NCI-H2107 (cell line): ENCODE measurements at regions not wholly inside any gene's neighbourhood (a gene's known extent, or its start where the extent isn't known, plus 50 kb on each side); places are given as distances from the start of the nearest gene placed in this dataset.
"Not testable (repeated sequence)": the region's sequence is repeated elsewhere in the genome, so short reads cannot be mapped to it uniquely, and the experiment has no call there.

Source experiments
- DNase-seq: peaks from one replicate; lab custom pipeline; 2025; lab: John Stamatoyannopoulos, UW

- no peak for DNase-seq
These were observed 95.2 kb downstream of the PLCE1 start for GRCh38 chr10:94088926-94089381.

GRCh38 chr10:94091649-94092048 lies 97.9 kb downstream of the PLCE1 start:
- no peak for DNase-seq

- no peak for DNase-seq
These were observed 99.1 kb downstream of the PLCE1 start for GRCh38 chr10:94092848-94093247.

- DNase-seq: no peak
These were observed 99.7 kb downstream of the PLCE1 start for GRCh38 chr10:94093286-94093905.

- no peak for DNase-seq
These were observed 100.8 kb downstream of the PLCE1 start for GRCh38 chr10:94094540-94094939.

GRCh38 chr10:94097656-94098055 lies 103.9 kb downstream of the PLCE1 start:
- DNase-seq: no peak

- DNase-seq: no peak
These were observed 105.2 kb downstream of the PLCE1 start for GRCh38 chr10:94098896-94099295.

GRCh38 chr10:94101894-94102293 lies 108.2 kb downstream of the PLCE1 start:
- DNase-seq: no peak

- DNase-seq: no peak
These were observed 108.7 kb downstream of the PLCE1 start for GRCh38 chr10:94102436-94102835.

GRCh38 chr10:94103192-94103591 lies 109.5 kb downstream of the PLCE1 start:
- no peak for DNase-seq

GRCh38 chr10:94103801-94104221 lies 110.1 kb downstream of the PLCE1 start:
- no peak for DNase-seq

GRCh38 chr10:94104316-94105000 lies 110.7 kb downstream of the PLCE1 start:
- no peak for DNase-seq

- DNase-seq: no peak
These were observed 111.5 kb downstream of the PLCE1 start for GRCh38 chr10:94105226-94105625.

- DNase-seq: no peak
These were observed 113.5 kb downstream of the PLCE1 start for GRCh38 chr10:94107191-94107590.

- no peak for DNase-seq
These were observed 114.5 kb downstream of the PLCE1 start for GRCh38 chr10:94108200-94108599.

- no peak for DNase-seq
These were observed 117.6 kb downstream of the PLCE1 start for GRCh38 chr10:94111367-94111766.

- DNase-seq: no peak
These were observed 118.6 kb downstream of the PLCE1 start for GRCh38 chr10:94112321-94112720.

- DNase-seq: no peak
These were observed 122.0 kb downstream of the PLCE1 start for GRCh38 chr10:94115725-94116124.

- no peak for DNase-seq
These were observed 123.1 kb downstream of the PLCE1 start for GRCh38 chr10:94116848-94117247.

- no peak for DNase-seq
These were observed 128.5 kb downstream of the PLCE1 start for GRCh38 chr10:94122211-94122610.

- DNase-seq: no peak
These were observed 129.7 kb downstream of the PLCE1 start for GRCh38 chr10:94123258-94123995.

GRCh38 chr10:94124147-94124546 lies 130.4 kb downstream of the PLCE1 start:
- DNase-seq: not testable (repeated sequence)

GRCh38 chr10:94125268-94125667 lies 131.5 kb downstream of the PLCE1 start:
- not testable (repeated sequence) for DNase-seq
